HepG2 (cell line): ENCODE measurements at regions not wholly inside any gene's neighbourhood (a gene's known extent, or its start where the extent isn't known, plus 50 kb on each side); places are given as distances from the start of the nearest gene placed in this dataset.
A peak's percentile ranks its signal among the peaks of the same experiment; 100 is the strongest.

ENCODE experiments used
- DMAP1 ChIP-seq: IDR thresholded peaks from 2 replicates; pipeline ENCODE4 v1.6.1; 2016
- GATAD1 ChIP-seq: IDR thresholded peaks from 2 replicates; pipeline ENCODE4 v1.6.1; 2016; ENCODE audit warnings: missing genetic modification reagents, missing compliant biosample characterization
- GTF2F1 ChIP-seq: fragments of 150-350 bp; IDR thresholded peaks from 2 replicates; pipeline ENCODE4 v1.6.1; 2014; ENCODE audit warnings: low read length
- HNRNPUL1 ChIP-seq: fragments of 200-400 bp; formaldehyde crosslinking; IDR thresholded peaks from 2 replicates; pipeline ENCODE4 v1.6.1; 2017; ENCODE audit warnings: low read depth, mild to moderate bottlenecking, low read length, moderate library complexity
- JARID2 ChIP-seq: sonication (generic); formaldehyde crosslinking; IDR thresholded peaks from 2 replicates; pipeline ENCODE4 v1.8.1; 2023; ENCODE audit warnings: missing genetic modification reagents, inconsistent platforms; ENCODE audit not compliant: insufficient replicate concordance
- MIER2 ChIP-seq: IDR thresholded peaks from 2 replicates; pipeline ENCODE4 v1.6.1; 2016; ENCODE audit warnings: missing biosample characterization, missing genetic modification reagents
- MYNN ChIP-seq: sonication (generic); formaldehyde crosslinking; IDR thresholded peaks from 2 replicates; pipeline ENCODE4 v1.4.0; 2020; ENCODE audit warnings: mild to moderate bottlenecking, low read depth, missing genetic modification reagents
- NFE2L2 ChIP-seq: fragments of 150-350 bp; IDR thresholded peaks from 2 replicates; pipeline ENCODE4 v1.6.1; 2014; ENCODE audit warnings: low read length
- NR2F2 ChIP-seq: IDR thresholded peaks from 2 replicates; pipeline ENCODE4 v1.6.1; 2012; ENCODE audit warnings: low read depth, inconsistent platforms, borderline replicate concordance
- PHF8 ChIP-seq: sonication (generic); formaldehyde crosslinking; IDR thresholded peaks from 2 replicates; pipeline ENCODE4 v1.5.0; 2020; ENCODE audit warnings: missing genetic modification reagents
- POGZ ChIP-seq: sonication (generic); formaldehyde crosslinking; IDR thresholded peaks from 2 replicates; pipeline ENCODE4 v1.4.0; 2020; ENCODE audit warnings: mild to moderate bottlenecking, missing genetic modification reagents
- RBM39 ChIP-seq: fragments of 200-400 bp; formaldehyde crosslinking; IDR thresholded peaks from one replicate; pipeline ENCODE4 v1.6.1; 2018; ENCODE audit warnings: antibody characterized with exemption, mild to moderate bottlenecking, low read depth, low read length; ENCODE audit not compliant: poor library complexity, severe bottlenecking
- RFX5 ChIP-seq: IDR thresholded peaks from 2 replicates; pipeline ENCODE4 v1.6.1; 2011; ENCODE audit warnings: low read depth, low read length, improper control_type of control experiment
- RORA ChIP-seq: sonication (generic); formaldehyde crosslinking; IDR thresholded peaks from 2 replicates; pipeline ENCODE4 v1.5.0; 2020; ENCODE audit warnings: mild to moderate bottlenecking, missing genetic modification reagents, moderate library complexity
- RXRA ChIP-seq: sonication (generic); formaldehyde crosslinking; IDR thresholded peaks from 2 replicates; pipeline ENCODE4 v1.5.1; 2020; ENCODE audit warnings: missing genetic modification reagents
- SMAD9 ChIP-seq: sonication (generic); formaldehyde crosslinking; IDR thresholded peaks from 2 replicates; pipeline ENCODE4 v1.5.1; 2020; ENCODE audit warnings: mild to moderate bottlenecking, missing genetic modification reagents
- SRY ChIP-seq: sonication (generic); formaldehyde crosslinking; IDR thresholded peaks from 2 replicates; pipeline ENCODE4 v1.8.0; 2022; ENCODE audit warnings: mild to moderate bottlenecking, missing genetic modification reagents
- TBL1XR1 ChIP-seq: fragments of 150-350 bp; IDR thresholded peaks from 2 replicates; pipeline ENCODE4 v1.6.1; 2014; ENCODE audit warnings: borderline replicate concordance, low read length; ENCODE audit not compliant: partially characterized antibody
- TFDP1 ChIP-seq: IDR thresholded peaks from 2 replicates; pipeline ENCODE4 v1.6.1; 2016; ENCODE audit warnings: missing compliant biosample characterization, missing genetic modification reagents, borderline replicate concordance
- XRCC5 ChIP-seq: fragments of 200-400 bp; formaldehyde crosslinking; optimal IDR thresholded peaks from 2 replicates; pipeline ENCODE3; 2017; ENCODE audit warnings: mild to moderate bottlenecking, low read length
- ZBTB26 ChIP-seq: IDR thresholded peaks from 2 replicates; pipeline ENCODE4 v1.6.1; 2016; ENCODE audit warnings: missing compliant biosample characterization, missing genetic modification reagents, borderline replicate concordance
- ZNF251 ChIP-seq: sonication (generic); formaldehyde crosslinking; IDR thresholded peaks from 2 replicates; pipeline ENCODE4 v1.9.0; 2021; ENCODE audit warnings: mild to moderate bottlenecking, missing genetic modification reagents
- ZNF335 ChIP-seq: sonication (generic); formaldehyde crosslinking; IDR thresholded peaks from 2 replicates; pipeline ENCODE4 v1.4.0; 2020; ENCODE audit warnings: missing genetic modification reagents
- ZNF343 ChIP-seq: sonication (generic); formaldehyde crosslinking; IDR thresholded peaks from 2 replicates; pipeline ENCODE4 v1.4.0; 2020; ENCODE audit warnings: mild to moderate bottlenecking, missing genetic modification reagents
- ZNF574 ChIP-seq: sonication (generic); formaldehyde crosslinking; IDR thresholded peaks from 2 replicates; pipeline ENCODE4 v1.4.0; 2020; ENCODE audit warnings: missing genetic modification reagents
- ZNF576 ChIP-seq: sonication (generic); formaldehyde crosslinking; IDR thresholded peaks from 2 replicates; pipeline ENCODE4 v1.4.0; 2020; ENCODE audit warnings: mild to moderate bottlenecking, missing genetic modification reagents
- ZNF577 ChIP-seq: sonication (generic); formaldehyde crosslinking; IDR thresholded peaks from 2 replicates; pipeline ENCODE4 v1.4.0; 2020; ENCODE audit warnings: mild to moderate bottlenecking, low read depth, missing genetic modification reagents, borderline replicate concordance
- ZNF768 ChIP-seq: sonication (generic); formaldehyde crosslinking; IDR thresholded peaks from 2 replicates; pipeline ENCODE4 v1.4.0; 2020; ENCODE audit warnings: missing genetic modification reagents

- TF ChIP-seq POGZ (CRISPR knock-in tag) (no peak), ZNF343 (no peak), GTF2F1 (no peak), JARID2 (CRISPR knock-in tag) (no peak), NR2F2 (peak; percentile 17; the same call in 1 of the 2 replicates), XRCC5 (peak; percentile 97), RORA (CRISPR knock-in tag) (no peak), DMAP1 (CRISPR knock-in tag) (no peak), ZNF577 (no peak), MIER2 (no peak), TBL1XR1 (no peak), SRY (CRISPR knock-in tag) (no peak), ZNF251 (CRISPR knock-in tag) (no peak), NFE2L2 (no peak), ZBTB26 (CRISPR knock-in tag) (no peak), RXRA (CRISPR knock-in tag) (no peak), ZNF335 (CRISPR knock-in tag) (no peak), ZNF576 (CRISPR knock-in tag) (no peak), HNRNPUL1 (no peak), GATAD1 (no peak), MYNN (no peak), TFDP1 (CRISPR knock-in tag) (no peak), RFX5 (no peak), ZNF574 (CRISPR knock-in tag) (no peak), SMAD9 (CRISPR knock-in tag) (no peak), ZNF768 (CRISPR knock-in tag) (peak; percentile 39; the same call in 1 of the 2 replicates), PHF8 (CRISPR knock-in tag) (no peak), RBM39 (peak; percentile 76)
Observed at GRCh38 chr12:127280393-127281275, 986.3 kb upstream of the TMEM132C start (continued).
